GM23248 (cell line): ENCODE measurements at regions not wholly inside any gene's neighbourhood (a gene's known extent, or its start where the extent isn't known, plus 50 kb on each side); places are given as distances from the start of the nearest gene placed in this dataset.

Experiments used
- EZH2 ChIP-seq: fragments of 200-600 bp; sonication (generic); IDR thresholded peaks from 2 replicates; pipeline ENCODE4 v1.6.1; 2018; ENCODE audit warnings: antibody characterized with exemption, mild to moderate bottlenecking; ENCODE audit not compliant: insufficient read depth, poor library complexity, severe bottlenecking
- EZH2phosphoT487 ChIP-seq: fragments of 200-600 bp; sonication (generic); IDR thresholded peaks from 2 replicates; pipeline ENCODE4 v1.6.1; 2018; ENCODE audit warnings: antibody characterized with exemption, moderate library complexity, mild to moderate bottlenecking, low read depth; ENCODE audit not compliant: insufficient read depth

DNA sequence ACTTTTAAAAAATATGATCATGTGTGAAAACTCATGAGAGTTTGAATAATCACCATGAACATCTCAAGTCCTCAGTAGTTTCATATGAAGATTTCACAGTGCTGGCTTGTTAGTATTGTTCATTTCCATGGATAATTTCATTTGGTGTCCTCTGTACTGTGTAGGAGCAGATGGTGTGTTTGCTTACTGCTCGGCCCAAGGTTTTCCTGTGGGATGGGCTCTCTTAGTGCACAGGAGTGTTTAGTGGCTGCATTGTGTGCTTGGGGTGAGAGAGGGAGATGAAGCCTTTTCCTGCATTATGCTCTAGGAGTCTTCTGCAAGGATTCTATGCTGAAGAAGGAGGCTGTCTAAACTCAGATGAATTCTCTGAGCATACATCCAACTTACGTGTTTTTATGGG, 270.6 kb downstream of the SOCS6 start:
- TF ChIP-seq EZH2 (no peak), EZH2phosphoT487 (no peak)
